ENCODE measurements at regions not wholly inside any gene's neighbourhood (a gene's known extent, or its start where the extent isn't known, plus 50 kb on each side); places are given as distances from the start of the nearest gene placed in this dataset.

DNA sequence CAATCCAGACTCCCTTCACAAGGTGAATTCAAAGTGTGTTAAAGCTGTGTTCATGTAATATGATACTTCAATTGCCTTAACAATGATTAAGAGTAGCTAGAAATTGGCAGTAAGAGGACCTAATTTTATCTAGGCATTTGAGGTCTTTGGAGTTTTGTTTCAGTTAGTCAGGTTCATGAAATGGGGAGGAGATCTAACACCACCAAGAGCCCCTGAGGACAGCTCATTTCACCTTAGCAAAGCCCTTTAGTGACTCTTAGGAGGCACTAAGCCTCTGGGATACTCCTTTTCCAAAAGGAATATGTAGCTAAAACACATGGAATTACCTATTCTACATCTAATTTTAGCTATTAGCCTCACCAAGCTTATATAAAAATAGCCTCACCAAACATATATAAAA lies 716.5 kb upstream of the RAB6C start:
- TF ChIP-seq GABPA (IDR thresholded peaks at IDR 0.05; ENCODE audit: low read depth) (no peak), REST (IDR thresholded peaks at IDR 0.05; ENCODE audit: insufficient replicate concordance, low read depth) (no peak), POLR2AphosphoS5 (IDR thresholded peaks at IDR 0.05; ENCODE audit: low read depth) (no peak)
- TF ChIP-seq, protein P1, sequence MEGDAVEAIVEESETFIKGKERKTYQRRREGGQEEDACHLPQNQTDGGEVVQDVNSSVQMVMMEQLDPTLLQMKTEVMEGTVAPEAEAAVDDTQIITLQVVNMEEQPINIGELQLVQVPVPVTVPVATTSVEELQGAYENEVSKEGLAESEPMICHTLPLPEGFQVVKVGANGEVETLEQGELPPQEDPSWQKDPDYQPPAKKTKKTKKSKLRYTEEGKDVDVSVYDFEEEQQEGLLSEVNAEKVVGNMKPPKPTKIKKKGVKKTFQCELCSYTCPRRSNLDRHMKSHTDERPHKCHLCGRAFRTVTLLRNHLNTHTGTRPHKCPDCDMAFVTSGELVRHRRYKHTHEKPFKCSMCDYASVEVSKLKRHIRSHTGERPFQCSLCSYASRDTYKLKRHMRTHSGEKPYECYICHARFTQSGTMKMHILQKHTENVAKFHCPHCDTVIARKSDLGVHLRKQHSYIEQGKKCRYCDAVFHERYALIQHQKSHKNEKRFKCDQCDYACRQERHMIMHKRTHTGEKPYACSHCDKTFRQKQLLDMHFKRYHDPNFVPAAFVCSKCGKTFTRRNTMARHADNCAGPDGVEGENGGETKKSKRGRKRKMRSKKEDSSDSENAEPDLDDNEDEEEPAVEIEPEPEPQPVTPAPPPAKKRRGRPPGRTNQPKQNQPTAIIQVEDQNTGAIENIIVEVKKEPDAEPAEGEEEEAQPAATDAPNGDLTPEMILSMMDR (IDR thresholded peaks at IDR 0.05; ENCODE audit: insufficient read depth, low read length) = no peak
- no peak for DNase-seq (ENCODE audit: low read depth in 1 of 2, low spot score in 1 of 2)
- no peaks in the 10 kb centered on the region for H3K27me3 ChIP-seq (ENCODE audit: insufficient read depth, poor library complexity, severe bottlenecking)
- H3K4me3 ChIP-seq (replicated peaks; ENCODE audit: insufficient read depth, low read length) = no peak overlapping the region
- no peak overlapping the region for H3K27ac ChIP-seq (replicated peaks)

DNA sequence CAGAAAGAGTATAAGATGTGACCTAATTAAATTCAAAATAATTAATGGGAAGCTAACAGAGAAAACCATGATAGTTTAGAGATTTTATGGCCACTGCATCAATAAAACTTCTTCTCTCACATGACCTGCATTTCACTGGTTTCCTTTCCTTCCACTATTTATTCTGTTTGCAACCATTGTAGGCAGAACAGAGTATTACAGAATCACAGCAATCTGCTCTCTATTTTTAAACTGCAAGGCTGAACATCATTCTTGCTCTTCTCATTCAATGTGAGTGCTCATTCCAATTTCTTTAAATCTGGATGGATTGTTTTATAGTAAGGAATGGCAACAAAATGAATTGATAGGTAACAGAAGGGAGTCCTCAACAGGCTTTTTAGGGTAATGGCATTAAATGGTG lies 715.5 kb upstream of the RAB6C start:
- TF ChIP-seq SPI1 (IDR thresholded peaks at IDR 0.05; ENCODE audit: borderline replicate concordance, low read depth) (no peak), REST (IDR thresholded peaks at IDR 0.05; ENCODE audit: insufficient replicate concordance, low read depth) (no peak), GABPA (IDR thresholded peaks at IDR 0.05; ENCODE audit: low read depth) (no peak), POLR2AphosphoS5 (IDR thresholded peaks at IDR 0.05; ENCODE audit: low read depth) (no peak)
- TF ChIP-seq, protein P1 (IDR thresholded peaks at IDR 0.05; ENCODE audit: insufficient read depth, low read length) = no peak
- Histone ChIP-seq H3K27ac (replicated peaks) (no peak overlapping the region), H3K27me3 (ENCODE audit: insufficient read depth, poor library complexity, severe bottlenecking) (no peaks in the 10 kb centered on the region), H3K4me3 (replicated peaks; ENCODE audit: insufficient read depth, low read length) (no peak overlapping the region)
- no peak for DNase-seq (ENCODE audit: low read depth in 1 of 2, low spot score in 1 of 2)

GRCh38 chr2:129267559-129267958 lies 711.9 kb upstream of the RAB6C start:
- Histone ChIP-seq H3K4me3 (replicated peaks; ENCODE audit: insufficient read depth, low read length) (no peak overlapping the region), H3K27me3 (ENCODE audit: insufficient read depth, poor library complexity, severe bottlenecking) (no peaks in the 10 kb centered on the region)
- TF ChIP-seq GABPA (IDR thresholded peaks at IDR 0.05; ENCODE audit: low read depth) (no peak), POLR2AphosphoS5 (IDR thresholded peaks at IDR 0.05; ENCODE audit: low read depth) (no peak), SPI1 (IDR thresholded peaks at IDR 0.05; ENCODE audit: borderline replicate concordance, low read depth) (no peak), REST (IDR thresholded peaks at IDR 0.05; ENCODE audit: insufficient replicate concordance, low read depth) (no peak)
- TF ChIP-seq, protein P1 (IDR thresholded peaks at IDR 0.05; ENCODE audit: insufficient read depth, low read length) = no peak

More at GRCh38 chr2:129267559-129267958, 711.9 kb upstream of the RAB6C start:
- DNase-seq (ENCODE audit: low read depth in 1 of 2, low spot score in 1 of 2) = no peak
- H3K27ac ChIP-seq (replicated peaks) = no peak overlapping the region

All from HL-60 (cell line).